Suprapubic skin (tissue), 4 donors: ENCODE measurements at regions not wholly inside any gene's neighbourhood (a gene's known extent, or its start where the extent isn't known, plus 50 kb on each side); places are given as distances from the start of the nearest gene placed in this dataset.
A peak's percentile ranks its signal among the peaks of the same experiment; 100 is the strongest.

Experiments
- DNase-seq, 2 donors: peaks; one replicate each; pipeline ENCODE4 v3.0.0-alpha.2; 2019; ENCODE audit warnings: low spot score in 2 of 2
- H3K27ac ChIP-seq: fragments of 200-600 bp; sonication (generic); one replicate; pipeline ENCODE4 v1.5.1; 2019
- H3K27me3 ChIP-seq: fragments of 200-600 bp; sonication (generic); one replicate; pipeline ENCODE4 v1.5.1; 2019
- H3K36me3 ChIP-seq: fragments of 200-600 bp; sonication (generic); one replicate; pipeline ENCODE4 v1.5.1; 2019
- H3K4me1 ChIP-seq: fragments of 200-600 bp; sonication (generic); one replicate; pipeline ENCODE4 v1.5.1; 2019
- H3K4me3 ChIP-seq: fragments of 200-600 bp; sonication (generic); one replicate; pipeline ENCODE4 v1.5.1; 2019; ENCODE audit warnings: mild to moderate bottlenecking
- H3K9me3 ChIP-seq: fragments of 200-600 bp; sonication (generic); one replicate; pipeline ENCODE4 v1.5.1; 2019
- CTCF ChIP-seq, 2 donors: fragments of 200-600 bp in 1 of 2; fragments of 450-650 bp in 1 of 2; sonication (generic) in 1 of 2; IDR thresholded peaks; one replicate each; pipeline ENCODE4 v1.5.1; 2016 to 2019; ENCODE audit warnings: antibody characterized with exemption in 2 of 2, mild to moderate bottlenecking in 1 of 2, moderate library complexity in 1 of 2
- EP300 ChIP-seq: sonication (generic); formaldehyde crosslinking; IDR thresholded peaks from one replicate; pipeline ENCODE4 v1.6.1; 2017; ENCODE audit warnings: antibody characterized with exemption
- POLR2A ChIP-seq, 2 donors: fragments of 450-650 bp; IDR thresholded peaks; one replicate each; pipeline ENCODE4 v1.6.1; 2017; ENCODE audit warnings: antibody characterized with exemption in 2 of 2, mild to moderate bottlenecking in 2 of 2, moderate library complexity in 2 of 2
- POLR2AphosphoS5 ChIP-seq, 3 donors: sonication (generic); formaldehyde crosslinking; IDR thresholded peaks; one replicate each; pipeline ENCODE4 v1.6.1; 2017; ENCODE audit warnings: antibody characterized with exemption in 3 of 3
- WGBS: methylation state at CpG from one replicate; pipeline ENCODE4 v1.1.5; 2018; 5-methylcytosine and 5-hydroxymethylcytosine counted together

GRCh38 chr20:57993716-57994431, 234.6 kb downstream of the ANKRD60 start:
- DNase-seq, result no peak
- Histone ChIP-seq H3K27ac (peak overlapping the region; percentile 63), H3K4me1 (peaks cover 61% of the 10 kb centered on the region), H3K9me3 (no peaks in the 10 kb centered on the region), H3K4me3 (no peak overlapping the region), H3K36me3 (no peaks in the 10 kb centered on the region), H3K27me3 (no peaks in the 10 kb centered on the region)
- WGBS, result 40% methylated on average over 19 of the region's 19 CpGs
- TF ChIP-seq POLR2AphosphoS5 (IDR thresholded peaks at IDR 0.05), result no peak
- TF ChIP-seq CTCF (IDR thresholded peaks at IDR 0.05), result no peak
- TF ChIP-seq POLR2A (IDR thresholded peaks at IDR 0.05), result no peak
- no peak for TF ChIP-seq EP300

GRCh38 chr20:57991211-57991881, 237.1 kb downstream of the ANKRD60 start:
- peak in 1 of 2 donors; percentile 86 for DNase-seq
- Histone ChIP-seq H3K9me3 (no peaks in the 10 kb centered on the region), H3K36me3 (no peaks in the 10 kb centered on the region), H3K27ac (peak overlapping the region; percentile 86), H3K4me1 (peaks cover 46% of the 10 kb centered on the region), H3K4me3 (no peak overlapping the region), H3K27me3 (no peaks in the 10 kb centered on the region)
- TF ChIP-seq CTCF (IDR thresholded peaks at IDR 0.05) (no peak), POLR2A (IDR thresholded peaks at IDR 0.05) (no peak), POLR2AphosphoS5 (IDR thresholded peaks at IDR 0.05) (peak in 2 of 3 donors; percentile 27 to 76), EP300 (no peak)
- WGBS, result 34% methylated on average over 12 of the region's 14 CpGs

- H3K27me3 ChIP-seq, result no peaks in the 10 kb centered on the region
- no peak overlapping the region for H3K4me3 ChIP-seq
- TF ChIP-seq EP300 (no peak), POLR2A (IDR thresholded peaks at IDR 0.05) (no peak), POLR2AphosphoS5 (IDR thresholded peaks at IDR 0.05) (peak in 2 of 3 donors; percentile 15 to 39), CTCF (IDR thresholded peaks at IDR 0.05) (no peak)
- peak overlapping the region; percentile 86 for H3K27ac ChIP-seq
- DNase-seq, result no peak
- peaks cover 40% of the 10 kb centered on the region for H3K4me1 ChIP-seq
- WGBS, result 22% methylated on average over 8 of the region's 8 CpGs
- H3K36me3 ChIP-seq, result no peaks in the 10 kb centered on the region
- no peaks in the 10 kb centered on the region for H3K9me3 ChIP-seq
Observed at GRCh38 chr20:57990396-57990987, 238.0 kb downstream of the ANKRD60 start.

GRCh38 chr20:57988828-57989227, 239.6 kb downstream of the ANKRD60 start:
- Histone ChIP-seq H3K27me3 (no peaks in the 10 kb centered on the region), H3K9me3 (no peaks in the 10 kb centered on the region), H3K4me1 (peaks cover 33% of the 10 kb centered on the region), H3K36me3 (no peaks in the 10 kb centered on the region), H3K4me3 (no peak overlapping the region), H3K27ac (no peak overlapping the region)
- TF ChIP-seq POLR2A (IDR thresholded peaks at IDR 0.05) (no peak), CTCF (IDR thresholded peaks at IDR 0.05) (no peak), EP300 (no peak), POLR2AphosphoS5 (IDR thresholded peaks at IDR 0.05) (no peak)
- WGBS, result 87% methylated on average over 9 of the region's 9 CpGs
- DNase-seq, result no peak

- no peaks in the 10 kb centered on the region for H3K27me3 ChIP-seq
- H3K36me3 ChIP-seq, result no peaks in the 10 kb centered on the region
- 95% methylated on average over 3 of the region's 3 CpGs for WGBS
- H3K4me1 ChIP-seq, result peaks cover 29% of the 10 kb centered on the region
- no peak overlapping the region for H3K27ac ChIP-seq
- DNase-seq, result no peak
- TF ChIP-seq POLR2AphosphoS5 (IDR thresholded peaks at IDR 0.05) (no peak), POLR2A (IDR thresholded peaks at IDR 0.05) (no peak), EP300 (no peak), CTCF (IDR thresholded peaks at IDR 0.05) (no peak)
- no peaks in the 10 kb centered on the region for H3K9me3 ChIP-seq
- no peak overlapping the region for H3K4me3 ChIP-seq
Observed at GRCh38 chr20:57988422-57988821, 240.0 kb downstream of the ANKRD60 start.
